TTC549 (cell line): ENCODE measurements at regions not wholly inside any gene's neighbourhood (a gene's known extent, or its start where the extent isn't known, plus 50 kb on each side); places are given as distances from the start of the nearest gene placed in this dataset.

Source experiments
- FAIRE-seq: peaks from 2 replicates; lab custom pipeline; 2012; peaks lifted over from hg19 to GRCh38; lab: Jason Lieb, UNC

- no peak for FAIRE-seq
Observed at GRCh38 chr7:121447911-121448300, 51.8 kb upstream of the FAM3C start.

- FAIRE-seq: no peak
Observed at GRCh38 chr7:121447243-121447910, 51.3 kb upstream of the FAM3C start.

GRCh38 chr7:121446526-121446925, 50.4 kb upstream of the FAM3C start:
- no peak for FAIRE-seq
